H9 (cell line): ENCODE measurements at regions not wholly inside any gene's neighbourhood (a gene's known extent, or its start where the extent isn't known, plus 50 kb on each side); places are given as distances from the start of the nearest gene placed in this dataset.

Source experiments
- DNase-seq: peaks from one replicate; pipeline ENCODE4 v3.0.0-alpha.2; 2017
- H2AFZ ChIP-seq: one replicate; pipeline ENCODE4 v1.6.1; 2013; ENCODE audit warnings: mild to moderate bottlenecking, low read length, control low read depth, moderate library complexity
- H2AK5ac ChIP-seq: 2 replicates; pipeline ENCODE4 v1.6.1; 2013; ENCODE audit warnings: low read length, control low read depth, mixed read lengths; ENCODE audit not compliant: insufficient read length
- H2BK120ac ChIP-seq: one replicate; pipeline ENCODE4 v1.6.1; 2013; ENCODE audit warnings: low read depth, mild to moderate bottlenecking, low read length, control low read depth, inconsistent platforms; ENCODE audit not compliant: poor library complexity, severe bottlenecking
- H2BK12ac ChIP-seq: 2 replicates; pipeline ENCODE4 v1.6.1; 2013; ENCODE audit warnings: low read length, control low read depth, mixed read lengths, low read depth; ENCODE audit not compliant: insufficient read length
- H2BK15ac ChIP-seq: 2 replicates; pipeline ENCODE4 v1.6.1; 2013; ENCODE audit warnings: low read depth, low read length, control low read depth
- H2BK20ac ChIP-seq: one replicate; pipeline ENCODE4 v1.6.1; 2013; ENCODE audit warnings: low read depth, mild to moderate bottlenecking, low read length, control low read depth, inconsistent platforms; ENCODE audit not compliant: poor library complexity, severe bottlenecking
- H2BK5ac ChIP-seq: 2 replicates; pipeline ENCODE4 v1.6.1; 2013; ENCODE audit warnings: low read length, control low read depth, mixed read lengths; ENCODE audit not compliant: insufficient read length
- H3K14ac ChIP-seq: 2 replicates; pipeline ENCODE4 v1.6.1; 2013; ENCODE audit warnings: low read length, control low read depth; ENCODE audit not compliant: insufficient read depth
- H3K18ac ChIP-seq: 2 replicates; pipeline ENCODE4 v1.6.1; 2013; ENCODE audit warnings: low read depth, mild to moderate bottlenecking, mixed read lengths, low read length, control low read depth; ENCODE audit not compliant: insufficient read length
- H3K23ac ChIP-seq: 2 replicates; pipeline ENCODE4 v1.6.1; 2013; ENCODE audit warnings: low read length, control low read depth, mixed read lengths, low read depth; ENCODE audit not compliant: insufficient read length
- H3K23me2 ChIP-seq: 2 replicates; pipeline ENCODE4 v1.6.1; 2013; ENCODE audit warnings: low read depth, mild to moderate bottlenecking, mixed read lengths, low read length, control low read depth; ENCODE audit not compliant: insufficient read length, poor library complexity, severe bottlenecking
- H3K27ac ChIP-seq: 2 replicates; pipeline ENCODE4 v1.5.1; 2013; ENCODE audit warnings: low read length, control low read depth, mixed read lengths, low read depth; ENCODE audit not compliant: insufficient read length
- H3K27me3 ChIP-seq: 2 replicates; pipeline ENCODE4 v1.6.1; 2013; ENCODE audit warnings: low read length, control low read depth, inconsistent platforms; ENCODE audit not compliant: insufficient read depth
- H3K4ac ChIP-seq: 2 replicates; pipeline ENCODE4 v1.6.1; 2013; ENCODE audit warnings: low read depth, mild to moderate bottlenecking, control low read depth, inconsistent platforms, low read length, moderate library complexity
- H3K4me1 ChIP-seq: 2 replicates; pipeline ENCODE4 v1.6.1; 2013; ENCODE audit warnings: low read length, control low read depth, inconsistent platforms; ENCODE audit not compliant: insufficient read depth
- H3K4me2 ChIP-seq: 2 replicates; pipeline ENCODE4 v1.6.1; 2013; ENCODE audit warnings: low read length, control low read depth, mixed read lengths; ENCODE audit not compliant: insufficient read length, insufficient read depth
- H3K56ac ChIP-seq: 2 replicates; pipeline ENCODE4 v1.6.1; 2013; ENCODE audit warnings: low read depth, mild to moderate bottlenecking, mixed read lengths, low read length, control low read depth; ENCODE audit not compliant: insufficient read length
- H3K79me1 ChIP-seq: 2 replicates; pipeline ENCODE4 v1.6.1; 2013; ENCODE audit warnings: low read depth, mild to moderate bottlenecking, moderate library complexity, low read length, control low read depth, inconsistent platforms; ENCODE audit not compliant: insufficient read depth, poor library complexity, severe bottlenecking
- H3K79me2 ChIP-seq: 2 replicates; pipeline ENCODE4 v1.6.1; 2013; ENCODE audit warnings: low read length, control low read depth, inconsistent platforms; ENCODE audit not compliant: insufficient read depth
- H3K9ac ChIP-seq: 2 replicates; pipeline ENCODE4 v1.6.1; 2013; ENCODE audit warnings: low read length, control low read depth, mixed read lengths; ENCODE audit not compliant: insufficient read length; ENCODE audit errors: extremely low read depth
- H3K9me3 ChIP-seq: one replicate; pipeline ENCODE4 v1.6.1; 2013; ENCODE audit warnings: low read depth, low read length, inconsistent platforms; ENCODE audit not compliant: control insufficient read depth
- H3T11ph ChIP-seq: one replicate; pipeline ENCODE4 v1.6.1; 2013; ENCODE audit warnings: mild to moderate bottlenecking, low read length, control low read depth, inconsistent platforms
- H4K20me1 ChIP-seq: one replicate; pipeline ENCODE4 v1.6.1; 2013; ENCODE audit not compliant: control insufficient read depth, insufficient read length, insufficient read depth
- H4K5ac ChIP-seq: 2 replicates; pipeline ENCODE4 v1.6.1; 2013; ENCODE audit warnings: low read depth, mild to moderate bottlenecking, mixed read lengths, low read length, control low read depth; ENCODE audit not compliant: insufficient read length
- H4K8ac ChIP-seq: replicated peaks from 2 replicates; pipeline ENCODE4 v1.6.1; 2013; ENCODE audit warnings: low read length, control low read depth, mixed read lengths, low read depth; ENCODE audit not compliant: insufficient read length
- H4K91ac ChIP-seq: 2 replicates; pipeline ENCODE4 v1.6.1; 2013; ENCODE audit warnings: low read depth, mild to moderate bottlenecking, moderate library complexity, mixed read lengths, low read length, control low read depth; ENCODE audit not compliant: insufficient read length
- H3K27ac Mint-ChIP-seq, 3 experiments: 2 replicates in 2 of 3; 3 replicates in 1 of 3; pipeline ENCODE4 v1.8.0; 2020 to 2021; ENCODE audit warnings: mixed read lengths in 3 of 3, mild to moderate bottlenecking in 1 of 3, moderate library complexity in 1 of 3
- H3K27me3 Mint-ChIP-seq: 2 replicates; pipeline ENCODE4 v1.8.0; 2021; ENCODE audit warnings: low read depth, mild to moderate bottlenecking, moderate library complexity, mixed read lengths
- H3K36me3 Mint-ChIP-seq, 3 experiments: 2 replicates in 2 of 3; 3 replicates in 1 of 3; pipeline ENCODE4 v1.8.0; 2020 to 2021; ENCODE audit warnings: low read depth in 3 of 3, mixed read lengths in 3 of 3; ENCODE audit not compliant: insufficient read depth in 1 of 3
- H3K4me1 Mint-ChIP-seq, 2 experiments: 2 replicates each; pipeline ENCODE4 v1.8.0; 2020; ENCODE audit warnings: mixed read lengths in 2 of 2
- H3K4me3 Mint-ChIP-seq, 2 experiments: 2 replicates in 1 of 2; 3 replicates in 1 of 2; pipeline ENCODE4 v1.8.0; 2020 to 2021; ENCODE audit warnings: mild to moderate bottlenecking in 2 of 2, mixed read lengths in 2 of 2, moderate library complexity in 1 of 2
- H3K9me3 Mint-ChIP-seq, 2 experiments: 2 replicates in 1 of 2; 3 replicates in 1 of 2; pipeline ENCODE4 v1.8.0; 2020; ENCODE audit warnings: mild to moderate bottlenecking in 2 of 2, mixed read lengths in 2 of 2, moderate library complexity in 1 of 2
- CTCF ChIP-seq: fragments of 200-600 bp; sonication (generic); conservative IDR thresholded peaks from 3 replicates; pipeline ENCODE4 v1.8.0; 2021; ENCODE audit warnings: antibody characterized with exemption, mild to moderate bottlenecking

GRCh38 chr1:95301091-95301490 is 67.1 kb downstream of the RWDD3 start:
- H4K20me1 ChIP-seq, result no peaks in the 10 kb centered on the region
- no peak overlapping the region for H3K14ac ChIP-seq
- no peak overlapping the region for H2BK12ac ChIP-seq
- H3K4me3 Mint-ChIP-seq, result no peak overlapping the region
- H2BK5ac ChIP-seq, result no peak overlapping the region
- DNase-seq, result no peak
- H3T11ph ChIP-seq, result no peak overlapping the region
- H2BK15ac ChIP-seq, result no peak overlapping the region
- H4K5ac ChIP-seq, result no peak overlapping the region
- no peaks in the 10 kb centered on the region for H3K27me3 Mint-ChIP-seq
- no peak overlapping the region for H2BK20ac ChIP-seq
- H3K27ac ChIP-seq, result no peak overlapping the region
- H3K36me3 Mint-ChIP-seq, result peaks cover 0 to 19% (median 4%) of the 10 kb centered on the region in 3 experiments; a peak in 4 of 7 replicates
- H4K91ac ChIP-seq, result no peak overlapping the region
- H4K8ac ChIP-seq, result no peak overlapping the region
- H3K4me1 Mint-ChIP-seq, result peaks cover 5 to 10% of the 10 kb centered on the region in 2 experiments
- H3K27ac Mint-ChIP-seq, result no peak overlapping the region
- 0 out of 2 replicates have a peak, but pooled peaks cover 1% of the 10 kb centered on the region for H3K79me2 ChIP-seq
- H2AFZ ChIP-seq, result no peak overlapping the region
- H2BK120ac ChIP-seq, result no peak overlapping the region
- peaks cover 0 to 12% of the 10 kb centered on the region in 2 experiments; a peak in 3 of 5 replicates for H3K9me3 Mint-ChIP-seq
- no peaks in the 10 kb centered on the region for H3K23me2 ChIP-seq
- H2AK5ac ChIP-seq, result no peak overlapping the region
- TF ChIP-seq CTCF, result no peak
- H3K23ac ChIP-seq, result no peak overlapping the region
- no peak overlapping the region for H3K9ac ChIP-seq
- H3K27me3 ChIP-seq, result no peaks in the 10 kb centered on the region
- no peak overlapping the region for H3K4me2 ChIP-seq
- H3K4ac ChIP-seq, result no peak overlapping the region
- no peaks in the 10 kb centered on the region for H3K9me3 ChIP-seq
- H3K79me1 ChIP-seq, result no peaks in the 10 kb centered on the region
- no peak overlapping the region for H3K18ac ChIP-seq
- no peak overlapping the region for H3K56ac ChIP-seq
- no peaks in the 10 kb centered on the region for H3K4me1 ChIP-seq
